Neural cell (in vitro differentiated cells): ENCODE measurements at regions not wholly inside any gene's neighbourhood (a gene's known extent, or its start where the extent isn't known, plus 50 kb on each side); places are given as distances from the start of the nearest gene placed in this dataset.
"Not testable (repeated sequence)": the region's sequence is repeated elsewhere in the genome, so short reads cannot be mapped to it uniquely, and the experiment has no call there.

Source experiments
- H2AFZ ChIP-seq: fragments of 200-600, 300-800 bp; sonication (generic), shearing (Covaris generic); 2 replicates; pipeline ENCODE4 v1.6.0; 2014; ENCODE audit warnings: low read depth, mild to moderate bottlenecking, antibody characterized with exemption, low read length, moderate library complexity
- H3F3A ChIP-seq: fragments of 200-600 bp; shearing (Covaris generic); 2 replicates; pipeline ENCODE4 v1.6.1; 2016; ENCODE audit warnings: mild to moderate bottlenecking, moderate library complexity, mixed read lengths, antibody characterized with exemption, low read length; ENCODE audit not compliant: insufficient read depth, poor library complexity, severe bottlenecking
- H3K27ac ChIP-seq: fragments of 200-600, 300-800 bp; sonication (generic), shearing (Covaris generic); 2 replicates; pipeline ENCODE4 v1.5.1; 2014; ENCODE audit warnings: mild to moderate bottlenecking, low read length, moderate library complexity
- H3K27me3 ChIP-seq: fragments of 300-800, 200-600 bp; sonication (generic), shearing (Covaris generic); 2 replicates; pipeline ENCODE4 v1.6.0; 2014; ENCODE audit warnings: mild to moderate bottlenecking, low read depth, low read length, moderate library complexity; ENCODE audit not compliant: insufficient read depth
- H3K36me3 ChIP-seq: fragments of 300-800, 200-600 bp; sonication (generic), shearing (Covaris generic); 2 replicates; pipeline ENCODE4 v1.5.1; 2014; ENCODE audit warnings: mild to moderate bottlenecking, antibody characterized with exemption, low read length, moderate library complexity; ENCODE audit not compliant: insufficient read depth
- H3K4me2 ChIP-seq: fragments of 300-800, 200-600 bp; sonication (generic), shearing (Covaris generic); 2 replicates; pipeline ENCODE4 v1.6.0; 2014; ENCODE audit warnings: mild to moderate bottlenecking, low read length
- H3K4me3 ChIP-seq: fragments of 300-800, 200-600 bp; sonication (generic), shearing (Covaris generic); 2 replicates; pipeline ENCODE4 v1.5.1; 2014; ENCODE audit warnings: mild to moderate bottlenecking, low read length, moderate library complexity
- H3K79me2 ChIP-seq: fragments of 200-600 bp; shearing (Covaris generic); replicated peaks from 2 replicates; pipeline ENCODE4 v1.6.0; 2014; ENCODE audit warnings: mild to moderate bottlenecking, low read length, moderate library complexity; ENCODE audit not compliant: insufficient read depth
- H3K9ac ChIP-seq: fragments of 300-800, 200-600 bp; sonication (generic), shearing (Covaris generic); 2 replicates; pipeline ENCODE4 v1.6.1; 2016; ENCODE audit warnings: mild to moderate bottlenecking, low read length, mixed read lengths
- H3K9me2 ChIP-seq: fragments of 200-600 bp; shearing (Covaris generic); 2 replicates; pipeline ENCODE4 v1.6.1; 2016; ENCODE audit warnings: mild to moderate bottlenecking, low read length, mixed read lengths; ENCODE audit not compliant: insufficient read depth
- H3K9me3 ChIP-seq: fragments of 200-600, 300-800 bp; sonication (generic), shearing (Covaris generic); 2 replicates; pipeline ENCODE4 v1.6.1; 2016; ENCODE audit warnings: mild to moderate bottlenecking, mixed run types, low read length, moderate library complexity, mixed read lengths
- H4K20me1 ChIP-seq: fragments of 200-600 bp; shearing (Covaris generic); 2 replicates; pipeline ENCODE4 v1.6.1; 2016; ENCODE audit warnings: mild to moderate bottlenecking, mixed run types; ENCODE audit not compliant: insufficient read depth
- CTCF ChIP-seq: fragments of 450-650 bp; IDR thresholded peaks from 2 replicates; pipeline ENCODE4 v1.5.1; 2014; ENCODE audit warnings: antibody characterized with exemption, mild to moderate bottlenecking, moderate library complexity; ENCODE audit not compliant: poor library complexity, severe bottlenecking
- EP300 ChIP-seq: fragments of 450-650 bp; conservative IDR thresholded peaks from 2 replicates; pipeline ENCODE4 v1.6.1; 2014; ENCODE audit warnings: antibody characterized with exemption, mild to moderate bottlenecking, moderate library complexity; ENCODE audit not compliant: poor library complexity, severe bottlenecking
- EZH2 ChIP-seq: fragments of 200-600, 300-800 bp; shearing (Covaris generic), sonication (generic); IDR thresholded peaks from 2 replicates; pipeline ENCODE4 v1.6.1; 2014; ENCODE audit warnings: antibody characterized with exemption, low read length, borderline replicate concordance, mild to moderate bottlenecking; ENCODE audit not compliant: insufficient read depth, poor library complexity, severe bottlenecking
- MXI1 ChIP-seq: fragments of 450-650 bp; conservative IDR thresholded peaks from 2 replicates; pipeline ENCODE4 v1.6.1; 2014; ENCODE audit warnings: antibody characterized with exemption, mild to moderate bottlenecking; ENCODE audit not compliant: poor library complexity, severe bottlenecking
- POLR2AphosphoS5 ChIP-seq: IDR thresholded peaks from 2 replicates; pipeline ENCODE4 v1.6.1; 2012
- RAD21 ChIP-seq: fragments of 450-650 bp; conservative IDR thresholded peaks from 2 replicates; pipeline ENCODE4 v1.6.1; 2014; ENCODE audit warnings: antibody characterized with exemption, mild to moderate bottlenecking, moderate library complexity
- REST ChIP-seq: IDR thresholded peaks from 2 replicates; pipeline ENCODE4 v1.6.1; 2012; ENCODE audit warnings: borderline replicate concordance
- SMC3 ChIP-seq: fragments of 450-650 bp; conservative IDR thresholded peaks from 2 replicates; pipeline ENCODE4 v1.6.1; 2014; ENCODE audit warnings: antibody characterized with exemption, mild to moderate bottlenecking, moderate library complexity; ENCODE audit not compliant: poor library complexity
- TAF1 ChIP-seq: IDR thresholded peaks from 2 replicates; pipeline ENCODE4 v1.6.1; 2012; ENCODE audit warnings: low read depth

- no peak for TF ChIP-seq TAF1
- no peak for TF ChIP-seq SMC3
- TF ChIP-seq CTCF = no peak
- TF ChIP-seq RAD21 = no peak
- TF ChIP-seq MXI1 = no peak
- TF ChIP-seq REST = no peak
- TF ChIP-seq EZH2 = no peak
- no peak for TF ChIP-seq EP300
- H3K27ac ChIP-seq = no peak overlapping the region
These were observed 488.3 kb upstream of the SYT1 start for GRCh38 chr12:78376257-78376656.

GRCh38 chr12:78379065-78379464, 485.5 kb upstream of the SYT1 start:
- H3K27me3 ChIP-seq, H3K36me3 ChIP-seq, H3K79me2 ChIP-seq, H3K9me2 ChIP-seq, H3K9me3 ChIP-seq, H2AFZ ChIP-seq, H3K9ac ChIP-seq, H3K27ac ChIP-seq, H3K4me2 ChIP-seq, H3F3A ChIP-seq, H3K4me3 ChIP-seq, H4K20me1 ChIP-seq: not testable (repeated sequence)

More at GRCh38 chr12:78376257-78376656, 488.3 kb upstream of the SYT1 start:
- Histone ChIP-seq H3K9me3 (peaks cover 6% of the 10 kb centered on the region), H3K4me2 (no peak overlapping the region), H3K79me2 (no peaks in the 10 kb centered on the region), H2AFZ (no peak overlapping the region), H3K27me3 (no peaks in the 10 kb centered on the region), H3K36me3 (no peaks in the 10 kb centered on the region), H3F3A (peaks cover 2% of the 10 kb centered on the region), H4K20me1 (no peaks in the 10 kb centered on the region), H3K9me2 (no peaks in the 10 kb centered on the region), H3K4me3 (no peak overlapping the region), H3K9ac (no peak overlapping the region)

- H3K9me3 ChIP-seq = peaks cover 4% of the 10 kb centered on the region
- no peaks in the 10 kb centered on the region for H3K36me3 ChIP-seq
- H2AFZ ChIP-seq = no peak overlapping the region
- no peak overlapping the region for H3K9ac ChIP-seq
- H3K79me2 ChIP-seq = no peaks in the 10 kb centered on the region
- H3F3A ChIP-seq = no peaks in the 10 kb centered on the region
- TF ChIP-seq EP300 = no peak
- no peak for TF ChIP-seq CTCF
- no peak for TF ChIP-seq TAF1
- TF ChIP-seq RAD21 = no peak
- TF ChIP-seq POLR2AphosphoS5 = no peak
- TF ChIP-seq SMC3 = no peak
- no peak for TF ChIP-seq MXI1
- TF ChIP-seq EZH2 = no peak
- no peak for TF ChIP-seq REST
- H4K20me1 ChIP-seq = no peaks in the 10 kb centered on the region
- no peak overlapping the region for H3K4me3 ChIP-seq
- H3K27me3 ChIP-seq = no peaks in the 10 kb centered on the region
- no peak overlapping the region for H3K27ac ChIP-seq
- no peaks in the 10 kb centered on the region for H3K9me2 ChIP-seq
- H3K4me2 ChIP-seq = no peak overlapping the region
These were observed 481.2 kb upstream of the SYT1 start for GRCh38 chr12:78383414-78383813.
